ENCODE measurements at regions not wholly inside any gene's neighbourhood (a gene's known extent, or its start where the extent isn't known, plus 50 kb on each side); places are given as distances from the start of the nearest gene placed in this dataset.

GRCh38 chr12:83763425-83763824 lies 1076.7 kb downstream of the TMTC2 start:
- intact Hi-C loops (cut with micrococcal nuclease), result no loop called here
- Histone ChIP-seq H3K9me3 (replicated peaks in 1 of 2; ENCODE audit: control insufficient read depth in 1 of 2, insufficient read depth in 1 of 2, low read length in 2 of 2) (peaks cover 0 to 6% of the 10 kb centered on the region in 2 donors), H2AFZ (ENCODE audit: insufficient read depth, low read depth, low read length, poor library complexity, severe bottlenecking) (no peak overlapping the region), H4K20me1 (ENCODE audit: insufficient read depth, low read length) (no peaks in the 10 kb centered on the region), H3K4me3 (replicated peaks in 1 of 3; ENCODE audit: low read depth in 2 of 3, low read length in 3 of 3) (no peak overlapping the region), H3K9ac (ENCODE audit: insufficient read depth, low read length, poor library complexity, severe bottlenecking) (no peak overlapping the region), H3K36me3 (replicated peaks in 1 of 2; ENCODE audit: control insufficient read depth in 1 of 2, insufficient read depth in 2 of 2, low read length in 2 of 2) (no peaks in the 10 kb centered on the region), H3K27ac (ENCODE audit: low read depth in 1 of 2, low read length in 2 of 2) (no peak overlapping the region), H3K4me1 (ENCODE audit: control insufficient read depth in 1 of 2, insufficient read depth in 2 of 2, low read length in 2 of 2) (no peaks in the 10 kb centered on the region), H3K27me3 (ENCODE audit: control insufficient read depth in 2 of 2, insufficient read depth in 2 of 2, low read length in 2 of 2) (no peaks in the 10 kb centered on the region), H3K79me2 (ENCODE audit: insufficient read depth, low read length) (no peaks in the 10 kb centered on the region), H3K4me2 (replicated peaks; ENCODE audit: extremely low read depth, low read length, poor library complexity, severe bottlenecking) (no peak overlapping the region)
- no peak for DNase-seq
- Mint-ChIP-seq H3K9me3 (peaks cover 0 to 7% (median 0%) of the 10 kb centered on the region in 7 donors), H3K27me3 (ENCODE audit: low read depth in 3 of 3) (peaks cover 0 to 2% (median 0%) of the 10 kb centered on the region in 3 donors), H3K27ac (no peak overlapping the region), H3K4me3 (no peak overlapping the region), H3K36me3 (no peaks in the 10 kb centered on the region), H3K4me1 (no peaks in the 10 kb centered on the region)
- no CpG with 5 or more reads among the region's 6 CpGs for WGBS (ENCODE audit: insufficient coverage)
- TF ChIP-seq CTCF (IDR thresholded peaks at IDR 0.05), result no peak

GRCh38 chr12:83759906-83760305 lies 1073.2 kb downstream of the TMTC2 start:
- peaks cover 0 to 4% (median 0%) of the 10 kb centered on the region in 7 donors for H3K9me3 Mint-ChIP-seq
- no peak for DNase-seq
- Histone ChIP-seq H3K36me3 (replicated peaks in 1 of 2; ENCODE audit: control insufficient read depth in 1 of 2, insufficient read depth in 2 of 2, low read length in 2 of 2) (no peaks in the 10 kb centered on the region), H3K4me2 (replicated peaks; ENCODE audit: extremely low read depth, low read length, poor library complexity, severe bottlenecking) (no peak overlapping the region), H3K4me1 (ENCODE audit: control insufficient read depth in 1 of 2, insufficient read depth in 2 of 2, low read length in 2 of 2) (no peaks in the 10 kb centered on the region), H3K4me3 (replicated peaks in 1 of 3; ENCODE audit: low read depth in 2 of 3, low read length in 3 of 3) (no peak overlapping the region), H4K20me1 (ENCODE audit: insufficient read depth, low read length) (no peaks in the 10 kb centered on the region), H3K9me3 (replicated peaks in 1 of 2; ENCODE audit: control insufficient read depth in 1 of 2, insufficient read depth in 1 of 2, low read length in 2 of 2) (peaks cover 0 to 6% of the 10 kb centered on the region in 2 donors), H3K9ac (ENCODE audit: insufficient read depth, low read length, poor library complexity, severe bottlenecking) (no peak overlapping the region), H3K79me2 (ENCODE audit: insufficient read depth, low read length) (no peaks in the 10 kb centered on the region), H2AFZ (ENCODE audit: insufficient read depth, low read depth, low read length, poor library complexity, severe bottlenecking) (no peak overlapping the region), H3K27me3 (ENCODE audit: control insufficient read depth in 2 of 2, insufficient read depth in 2 of 2, low read length in 2 of 2) (no peaks in the 10 kb centered on the region), H3K27ac (ENCODE audit: low read depth in 1 of 2, low read length in 2 of 2) (no peak overlapping the region)
- no peak for TF ChIP-seq CTCF (IDR thresholded peaks at IDR 0.05)
- no peaks in the 10 kb centered on the region for H3K27me3 Mint-ChIP-seq (ENCODE audit: low read depth in 3 of 3)
- intact Hi-C loops (cut with micrococcal nuclease), result no loop called here
- H3K4me3 Mint-ChIP-seq, result no peak overlapping the region
- H3K36me3 Mint-ChIP-seq, result no peaks in the 10 kb centered on the region
- no peak overlapping the region for H3K27ac Mint-ChIP-seq
- WGBS (ENCODE audit: insufficient coverage), result no CpG with 5 or more reads among the region's 2 CpGs
- H3K4me1 Mint-ChIP-seq, result no peaks in the 10 kb centered on the region

All from CD14-positive monocyte (primary cell).